Thyroid gland (tissue), 4 donors: ENCODE measurements at regions not wholly inside any gene's neighbourhood (a gene's known extent, or its start where the extent isn't known, plus 50 kb on each side); places are given as distances from the start of the nearest gene placed in this dataset.
"Not testable (repeated sequence)": the region's sequence is repeated elsewhere in the genome, so short reads cannot be mapped to it uniquely, and the experiment has no call there.

Experiments used
- DNase-seq, 2 donors: peaks; one replicate each; pipeline ENCODE4 v3.0.0-alpha.2; 2019
- H3K27ac ChIP-seq, 3 donors: fragments of 200-600 bp; sonication (generic); 1 replicate in 2 of 3; 2 replicates in 1 of 3; pipeline ENCODE4 v1.5.1; 2016 to 2019; ENCODE audit warnings: mild to moderate bottlenecking in 1 of 3, moderate library complexity in 1 of 3
- H3K27me3 ChIP-seq: fragments of 200-600 bp; sonication (generic); one replicate; pipeline ENCODE4 v1.5.1; 2019
- H3K36me3 ChIP-seq, 2 donors: fragments of 200-600 bp; sonication (generic); one replicate each; pipeline ENCODE4 v1.5.1; 2016 to 2019
- H3K4me1 ChIP-seq, 2 donors: fragments of 200-600 bp; sonication (generic); one replicate each; pipeline ENCODE4 v1.5.1; 2017 to 2019
- H3K4me3 ChIP-seq, 3 donors: fragments of 200-600 bp; sonication (generic); replicated peaks in 1 of 3; 1 replicate in 2 of 3; 2 replicates in 1 of 3; pipeline ENCODE4 v1.5.1; 2016; ENCODE audit warnings: mild to moderate bottlenecking in 1 of 3
- H3K9me3 ChIP-seq: fragments of 200-600 bp; sonication (generic); one replicate; pipeline ENCODE4 v1.5.1; 2017
- POLR2A ChIP-seq, 2 donors: fragments of 450-650 bp; IDR thresholded peaks; one replicate each; pipeline ENCODE4 v1.6.1; 2017; ENCODE audit warnings: antibody characterized with exemption in 2 of 2, mild to moderate bottlenecking in 2 of 2, moderate library complexity in 1 of 2
- WGBS, 2 donors: methylation state at CpG; one replicate each; pipeline ENCODE4 v1.1.5; 2017; 5-methylcytosine and 5-hydroxymethylcytosine counted together
- intact Hi-C: fragments of 100-400 bp; cut with DNase I; formaldehyde crosslinking; loops from one replicate; pipeline ENCODE4 v1.15.1; 2023
- TF ChIP-seq, protein P1 (sequence below), 6 experiments: fragments of 200-600 bp in 3 of 6; fragments of 450-650 bp in 3 of 6; sonication (generic) in 3 of 6; IDR thresholded peaks; one replicate each; pipeline ENCODE4 v1.5.1; 2016 to 2019; ENCODE audit warnings: antibody characterized with exemption in 6 of 6, mild to moderate bottlenecking in 2 of 6, inconsistent platforms in 1 of 6, moderate library complexity in 1 of 6

DNA sequence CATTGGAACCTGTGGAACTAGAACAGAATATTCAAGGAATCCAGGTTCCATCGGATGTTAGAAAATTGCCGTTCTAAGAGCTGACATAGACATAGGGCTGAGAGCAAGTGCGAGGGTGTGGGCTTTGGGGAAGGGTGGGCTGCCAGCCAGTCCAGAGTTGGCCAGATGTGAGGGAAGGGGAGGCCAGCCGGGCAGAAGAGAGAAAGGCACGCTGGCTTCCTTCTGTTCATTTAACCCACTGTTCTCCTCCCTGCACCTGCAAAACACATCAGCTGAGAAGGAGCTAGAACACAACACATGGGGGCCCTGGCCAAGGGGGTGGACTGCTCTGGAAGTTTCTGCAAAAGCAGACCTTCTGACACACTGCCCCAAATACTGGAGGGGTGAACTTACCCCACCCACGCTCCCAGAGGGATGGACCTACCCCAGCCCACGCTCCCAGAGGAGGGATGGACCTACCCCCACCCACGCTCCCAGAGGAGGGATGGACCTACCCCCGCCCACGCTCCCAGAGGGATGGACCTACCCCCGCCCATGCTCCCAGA, 98.0 kb downstream of the SHANK2 start:
- intact Hi-C loops: no loop called here
- H3K36me3 ChIP-seq: no peaks in the 10 kb centered on the region
- peaks cover 0 to 11% of the 10 kb centered on the region in 2 donors for H3K4me1 ChIP-seq
- no peaks in the 10 kb centered on the region for H3K27me3 ChIP-seq
- no peak overlapping the region for H3K27ac ChIP-seq
- no peak for TF ChIP-seq POLR2A (IDR thresholded peaks at IDR 0.05)
- TF ChIP-seq, protein P1, sequence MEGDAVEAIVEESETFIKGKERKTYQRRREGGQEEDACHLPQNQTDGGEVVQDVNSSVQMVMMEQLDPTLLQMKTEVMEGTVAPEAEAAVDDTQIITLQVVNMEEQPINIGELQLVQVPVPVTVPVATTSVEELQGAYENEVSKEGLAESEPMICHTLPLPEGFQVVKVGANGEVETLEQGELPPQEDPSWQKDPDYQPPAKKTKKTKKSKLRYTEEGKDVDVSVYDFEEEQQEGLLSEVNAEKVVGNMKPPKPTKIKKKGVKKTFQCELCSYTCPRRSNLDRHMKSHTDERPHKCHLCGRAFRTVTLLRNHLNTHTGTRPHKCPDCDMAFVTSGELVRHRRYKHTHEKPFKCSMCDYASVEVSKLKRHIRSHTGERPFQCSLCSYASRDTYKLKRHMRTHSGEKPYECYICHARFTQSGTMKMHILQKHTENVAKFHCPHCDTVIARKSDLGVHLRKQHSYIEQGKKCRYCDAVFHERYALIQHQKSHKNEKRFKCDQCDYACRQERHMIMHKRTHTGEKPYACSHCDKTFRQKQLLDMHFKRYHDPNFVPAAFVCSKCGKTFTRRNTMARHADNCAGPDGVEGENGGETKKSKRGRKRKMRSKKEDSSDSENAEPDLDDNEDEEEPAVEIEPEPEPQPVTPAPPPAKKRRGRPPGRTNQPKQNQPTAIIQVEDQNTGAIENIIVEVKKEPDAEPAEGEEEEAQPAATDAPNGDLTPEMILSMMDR (IDR thresholded peaks at IDR 0.05): no peak
- H3K4me3 ChIP-seq: no peak overlapping the region
- DNase-seq: no peak
- no peaks in the 10 kb centered on the region for H3K9me3 ChIP-seq
- WGBS, 2 donors: 73 to 76% methylated on average over 6 of the region's 11 CpGs

DNA sequence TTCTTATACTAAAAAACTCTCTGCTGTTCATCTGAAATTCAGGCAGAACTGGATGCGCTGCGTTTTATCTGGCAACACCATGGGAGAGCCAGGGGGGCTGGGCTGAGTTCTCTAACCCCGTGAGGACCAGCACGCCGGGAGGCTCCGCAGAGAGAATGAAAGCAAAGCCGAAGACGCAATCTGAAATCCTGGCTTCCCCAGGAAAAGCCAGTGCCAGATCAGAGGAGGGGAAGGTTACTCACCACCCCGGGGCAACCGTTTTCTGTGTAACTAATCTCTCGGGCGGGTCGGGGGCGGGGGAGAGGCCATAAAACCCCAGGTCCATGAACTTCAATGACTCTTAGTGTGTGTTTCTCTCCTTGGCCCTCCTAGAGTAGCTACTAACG, 99.4 kb downstream of the SHANK2 start:
- Histone ChIP-seq H3K4me1 (peaks cover 5 to 11% of the 10 kb centered on the region in 2 donors), H3K27ac (peak overlapping the region in 1 of 3 donors; percentile 6), H3K27me3 (no peaks in the 10 kb centered on the region), H3K9me3 (no peaks in the 10 kb centered on the region), H3K4me3 (no peak overlapping the region), H3K36me3 (no peaks in the 10 kb centered on the region)
- intact Hi-C loops: no loop called here
- whole genome bisulfite sequencing, 2 donors: 21 to 35% methylated on average over 15 of the region's 15 CpGs
- DNase-seq: peak; percentile 11 to 32
- no peak for TF ChIP-seq POLR2A (IDR thresholded peaks at IDR 0.05)
- TF ChIP-seq, protein P1 (IDR thresholded peaks at IDR 0.05): no peak

DNA sequence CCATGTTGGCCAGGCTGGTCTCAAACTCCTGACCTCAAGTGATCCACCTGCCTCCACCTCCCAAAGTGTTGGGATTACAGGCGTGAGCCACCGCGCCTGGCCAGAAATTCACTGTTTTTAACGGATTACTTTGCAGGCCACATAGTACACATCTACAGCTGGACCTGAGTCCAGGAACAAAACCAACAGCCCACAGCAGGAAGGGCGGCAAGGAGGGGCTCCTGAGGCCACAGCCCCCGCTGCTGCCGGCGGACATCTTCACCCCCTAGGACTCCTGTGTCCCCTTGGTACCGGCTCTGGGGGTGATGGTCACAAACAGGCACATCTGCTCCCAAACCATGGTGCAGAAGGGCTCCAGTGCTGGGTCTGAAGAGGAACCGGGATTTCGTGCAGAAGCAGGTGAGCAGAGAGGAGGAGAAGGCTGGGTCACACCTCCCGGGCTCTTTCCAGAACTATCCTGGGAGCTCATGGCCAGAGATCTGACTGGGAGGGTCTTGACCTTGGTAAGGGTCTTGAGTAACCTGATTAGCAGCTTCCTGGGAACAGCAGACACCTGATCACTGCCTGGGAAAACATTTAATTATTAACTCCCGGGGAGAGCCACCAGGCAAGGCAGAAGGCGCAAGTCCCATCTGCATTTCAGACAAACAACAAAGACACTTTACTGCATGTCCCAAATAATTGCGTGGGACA, 99.9 kb downstream of the SHANK2 start:
- DNase-seq, intact Hi-C loops, H3K36me3 ChIP-seq, H3K9me3 ChIP-seq, H3K4me3 ChIP-seq, H3K27me3 ChIP-seq: not testable (repeated sequence)
- WGBS, 2 donors: 70 to 83% methylated on average over 9 to 11 of the region's 15 CpGs
- H3K27ac ChIP-seq: peak overlapping the region in 1 of 3 donors; percentile 6
- H3K4me1 ChIP-seq: peaks cover 5 to 11% of the 10 kb centered on the region in 2 donors

DNA sequence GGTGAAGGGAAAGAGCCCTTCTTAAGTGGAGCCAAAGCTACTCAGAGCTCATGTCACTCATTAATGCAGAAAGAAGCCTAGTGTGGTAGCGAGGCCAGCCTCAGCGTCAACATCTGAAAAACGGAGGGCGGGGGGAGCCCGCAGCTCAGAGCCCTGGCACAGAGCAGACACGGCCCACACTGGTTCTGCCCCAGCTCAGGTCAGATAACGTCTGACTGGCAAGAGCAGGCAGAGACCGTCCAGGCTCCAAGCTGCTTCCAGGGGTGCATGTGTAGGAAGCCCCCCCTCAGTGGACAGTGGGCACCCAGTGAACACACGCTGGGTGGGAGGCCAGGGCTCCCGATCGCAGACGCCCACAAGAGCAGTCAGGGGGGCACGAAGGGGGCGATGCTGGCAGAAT, 100.8 kb downstream of the SHANK2 start:
- H3K27ac ChIP-seq: no peak overlapping the region
- 86 to 90% methylated on average over 13 to 14 of the region's 14 CpGs for WGBS, 2 donors
- H3K4me1 ChIP-seq: peaks cover 5 to 11% of the 10 kb centered on the region in 2 donors
- H3K27me3 ChIP-seq: no peaks in the 10 kb centered on the region
- intact Hi-C loops: no loop called here
- H3K9me3 ChIP-seq: no peaks in the 10 kb centered on the region
- H3K4me3 ChIP-seq: no peak overlapping the region
- no peak for DNase-seq
- H3K36me3 ChIP-seq: no peaks in the 10 kb centered on the region
- TF ChIP-seq POLR2A (IDR thresholded peaks at IDR 0.05): no peak
- TF ChIP-seq, protein P1 (IDR thresholded peaks at IDR 0.05): no peak

DNA sequence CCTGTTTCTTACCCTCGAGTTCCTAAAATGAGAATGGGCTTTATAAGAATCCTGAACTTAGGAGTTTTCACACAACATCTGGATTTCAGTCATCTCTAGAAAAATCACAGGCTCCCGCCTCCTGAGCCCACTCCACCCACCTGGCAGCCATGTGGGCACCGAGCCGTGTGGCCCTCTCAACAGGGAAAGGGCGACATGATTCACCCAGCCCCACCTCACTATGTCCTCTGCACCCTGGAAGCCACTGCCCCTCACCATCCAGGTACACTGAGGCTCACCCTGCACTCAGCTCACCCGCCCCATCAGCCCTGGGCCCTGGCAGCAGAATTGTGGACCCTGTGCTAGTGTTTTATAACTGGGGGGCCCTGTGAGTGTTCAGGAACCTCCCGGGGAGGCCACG, 101.5 kb downstream of the SHANK2 start:
- WGBS, 2 donors: 92 to 98% methylated on average over 6 to 8 of the region's 8 CpGs
- TF ChIP-seq, protein P1 (IDR thresholded peaks at IDR 0.05): no peak
- TF ChIP-seq POLR2A (IDR thresholded peaks at IDR 0.05): no peak
- Histone ChIP-seq H3K9me3 (no peaks in the 10 kb centered on the region), H3K4me3 (no peak overlapping the region), H3K27me3 (no peaks in the 10 kb centered on the region), H3K4me1 (peaks cover 5 to 11% of the 10 kb centered on the region in 2 donors), H3K27ac (no peak overlapping the region), H3K36me3 (no peaks in the 10 kb centered on the region)
- DNase-seq: no peak
- intact Hi-C loops: no loop called here
